8988T (cell line): ENCODE measurements at regions not wholly inside any gene's neighbourhood (a gene's known extent, or its start where the extent isn't known, plus 50 kb on each side); places are given as distances from the start of the nearest gene placed in this dataset.

ENCODE experiments used
- DNase-seq: peaks from one replicate; pipeline ENCODE4 v3.0.0; 2011

- no peak for DNase-seq
Measured at GRCh38 chr20:56805313-56805712, 176.2 kb downstream of the TFAP2C start.

GRCh38 chr20:56805966-56806365 lies 176.9 kb downstream of the TFAP2C start:
- DNase-seq = no peak

- DNase-seq = no peak
Measured at GRCh38 chr20:56806952-56807517, 177.9 kb downstream of the TFAP2C start.

- DNase-seq = no peak
Measured at GRCh38 chr20:56808117-56808725, 179.1 kb downstream of the TFAP2C start.

GRCh38 chr20:56808732-56809131 lies 179.6 kb downstream of the TFAP2C start:
- DNase-seq = no peak

GRCh38 chr20:56809668-56810067 lies 180.6 kb downstream of the TFAP2C start:
- DNase-seq = no peak

GRCh38 chr20:56810141-56810540 lies 181.0 kb downstream of the TFAP2C start:
- no peak for DNase-seq

GRCh38 chr20:56815796-56816195 lies 186.7 kb downstream of the TFAP2C start:
- DNase-seq = no peak

GRCh38 chr20:56816349-56816748 lies 187.2 kb downstream of the TFAP2C start:
- DNase-seq = no peak

GRCh38 chr20:56817780-56818675 lies 188.9 kb downstream of the TFAP2C start:
- DNase-seq = no peak

- no peak for DNase-seq
Measured at GRCh38 chr20:56820984-56821383, 191.9 kb downstream of the TFAP2C start.

GRCh38 chr20:56826306-56826704 lies 197.2 kb downstream of the TFAP2C start:
- DNase-seq = no peak

- no peak for DNase-seq
Measured at GRCh38 chr20:56826705-56827665, 197.9 kb downstream of the TFAP2C start.

- no peak for DNase-seq
Measured at GRCh38 chr20:56827763-56828162, 198.7 kb downstream of the TFAP2C start.

- DNase-seq = no peak
Measured at GRCh38 chr20:56828402-56828801, 199.3 kb downstream of the TFAP2C start.

- DNase-seq = no peak
Measured at GRCh38 chr20:56829788-56830385, 200.8 kb downstream of the TFAP2C start.

- no peak for DNase-seq
Measured at GRCh38 chr20:56831795-56832194, 202.7 kb downstream of the TFAP2C start.

GRCh38 chr20:56833427-56833826 lies 204.3 kb downstream of the TFAP2C start:
- no peak for DNase-seq

- no peak for DNase-seq
Measured at GRCh38 chr20:56835829-56836550, 206.9 kb downstream of the TFAP2C start.

GRCh38 chr20:56839222-56839621 lies 210.1 kb downstream of the TFAP2C start:
- no peak for DNase-seq

- DNase-seq = no peak
Measured at GRCh38 chr20:56839786-56840185, 210.7 kb downstream of the TFAP2C start.
